ENCODE measurements at regions not wholly inside any gene's neighbourhood (a gene's known extent, or its start where the extent isn't known, plus 50 kb on each side); places are given as distances from the start of the nearest gene placed in this dataset.
"Not testable (repeated sequence)": the region's sequence is repeated elsewhere in the genome, so short reads cannot be mapped to it uniquely, and the experiment has no call there.

DNA sequence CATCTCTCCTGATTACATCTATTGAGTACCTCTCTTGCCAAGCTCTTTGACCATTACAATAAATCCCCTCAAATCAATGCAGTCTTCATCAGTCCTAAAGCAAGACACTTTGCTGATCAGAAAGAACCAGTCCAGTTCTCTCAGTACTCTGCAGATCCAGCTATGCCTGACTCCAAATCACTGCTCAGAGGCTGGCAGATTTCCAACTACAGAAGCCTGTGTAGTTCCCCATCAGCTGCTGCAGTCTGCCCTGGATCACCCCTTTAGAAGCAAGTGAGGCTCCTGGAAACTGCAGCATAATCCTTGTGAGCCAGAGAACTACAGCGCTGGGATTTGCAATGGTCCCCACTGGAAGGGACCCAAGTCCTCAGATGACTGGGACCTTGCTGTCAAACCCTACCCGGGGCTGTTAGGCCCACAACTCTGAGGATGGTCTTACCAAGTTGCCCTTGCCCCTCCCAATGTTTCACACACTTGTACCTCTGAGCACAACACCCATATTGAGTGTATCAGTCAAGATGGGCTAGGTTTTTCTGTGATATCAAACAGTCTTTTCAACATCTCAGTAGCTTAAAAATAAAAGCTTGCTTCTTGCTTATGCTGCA lies 81.9 kb upstream of the TOPAZ1 start:
- Mint-ChIP-seq H3K27me3 (peaks cover 16% of the 10 kb centered on the region), H3K27ac (no peak overlapping the region), H3K9me3 (no peaks in the 10 kb centered on the region), H3K4me1 (peaks cover 3% of the 10 kb centered on the region), H3K4me3 (no peak overlapping the region), H3K36me3 (peaks cover 1% of the 10 kb centered on the region)
- ATAC-seq (ENCODE audit: low read depth) (no peak), DNase-seq (ENCODE audit: low spot score in 2 of 2) (no peak)

DNA sequence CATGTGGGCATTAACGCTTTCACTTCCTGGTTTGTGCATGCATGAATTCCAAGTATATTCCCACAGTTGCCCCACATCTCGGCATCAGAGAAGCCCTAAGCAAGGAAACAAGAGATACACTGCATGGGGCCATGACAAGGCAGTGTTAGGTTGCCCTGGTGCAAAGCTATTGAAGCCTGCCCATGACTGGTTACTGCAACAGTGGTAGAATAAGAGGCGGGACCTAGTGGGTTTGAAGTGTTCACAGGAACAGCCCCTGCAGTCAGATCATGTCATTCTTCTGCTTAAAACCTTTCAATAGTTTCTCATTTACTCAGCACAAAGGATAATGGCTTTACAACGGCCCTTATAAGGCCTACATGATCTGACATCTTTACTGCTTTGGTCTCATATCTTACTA lies 80.9 kb upstream of the TOPAZ1 start:
- H3K27ac Mint-ChIP-seq: no peak overlapping the region
- no peak overlapping the region for H3K4me3 Mint-ChIP-seq
- H3K4me1 Mint-ChIP-seq: peaks cover 3% of the 10 kb centered on the region
- peaks cover 16% of the 10 kb centered on the region for H3K27me3 Mint-ChIP-seq
- H3K9me3 Mint-ChIP-seq: no peaks in the 10 kb centered on the region
- DNase-seq (ENCODE audit: low spot score in 2 of 2) (no peak), ATAC-seq (ENCODE audit: low read depth) (no peak)
- H3K36me3 Mint-ChIP-seq: peaks cover 1% of the 10 kb centered on the region

DNA sequence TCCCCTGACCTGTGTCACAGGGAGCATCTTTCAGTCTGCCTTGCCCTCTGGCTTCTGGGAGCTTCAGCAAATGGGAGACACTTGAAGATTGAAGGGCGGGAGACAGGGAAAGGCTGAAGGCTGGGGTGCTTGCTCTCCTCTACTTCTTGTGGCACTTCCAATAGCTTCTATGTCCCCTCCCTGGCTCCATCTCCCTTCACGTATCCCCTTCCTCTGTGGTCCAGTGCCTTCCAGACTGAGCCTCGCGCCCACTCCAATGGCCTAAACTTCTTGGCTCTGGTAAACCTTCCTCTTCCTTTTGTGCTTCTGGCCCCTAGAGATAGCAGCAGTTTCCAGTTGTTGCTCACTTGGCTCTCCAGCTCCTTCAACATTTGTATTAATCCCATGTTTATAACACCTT lies 69.8 kb upstream of the TOPAZ1 start:
- no peak for DNase-seq (ENCODE audit: low spot score in 2 of 2)
- no peak overlapping the region for H3K4me3 Mint-ChIP-seq
- no peaks in the 10 kb centered on the region for H3K4me1 Mint-ChIP-seq
- H3K9me3 Mint-ChIP-seq: peaks cover 1% of the 10 kb centered on the region
- no peak for ATAC-seq (ENCODE audit: low read depth)
- peaks cover 13% of the 10 kb centered on the region for H3K27me3 Mint-ChIP-seq
- no peaks in the 10 kb centered on the region for H3K36me3 Mint-ChIP-seq
- no peak overlapping the region for H3K27ac Mint-ChIP-seq

DNA sequence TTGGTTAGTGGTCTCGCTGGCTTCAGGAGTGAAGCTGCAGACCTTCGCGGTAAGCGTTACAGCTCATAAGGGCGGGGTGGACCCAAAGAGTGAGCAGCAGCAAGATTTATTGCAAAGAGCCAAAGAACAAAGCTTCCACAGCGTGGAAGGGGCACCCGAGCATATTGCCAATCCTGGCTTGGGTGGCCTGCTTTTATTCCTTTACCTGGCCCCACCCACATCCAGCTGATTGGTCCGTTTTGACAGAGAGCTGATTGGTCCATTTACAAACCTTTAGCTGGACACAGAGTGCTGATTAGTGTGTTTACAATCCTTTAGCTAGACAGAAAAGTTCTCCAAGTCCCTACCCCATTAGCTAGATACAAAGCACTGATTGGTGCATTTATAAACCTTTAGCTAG lies 69.0 kb upstream of the TOPAZ1 start:
- peaks cover 12% of the 10 kb centered on the region for H3K27me3 Mint-ChIP-seq
- H3K36me3 Mint-ChIP-seq; H3K27ac Mint-ChIP-seq; H3K4me1 Mint-ChIP-seq; H3K9me3 Mint-ChIP-seq; DNase-seq (ENCODE audit: low spot score in 2 of 2); H3K4me3 Mint-ChIP-seq; ATAC-seq (ENCODE audit: low read depth): not testable (repeated sequence)

DNA sequence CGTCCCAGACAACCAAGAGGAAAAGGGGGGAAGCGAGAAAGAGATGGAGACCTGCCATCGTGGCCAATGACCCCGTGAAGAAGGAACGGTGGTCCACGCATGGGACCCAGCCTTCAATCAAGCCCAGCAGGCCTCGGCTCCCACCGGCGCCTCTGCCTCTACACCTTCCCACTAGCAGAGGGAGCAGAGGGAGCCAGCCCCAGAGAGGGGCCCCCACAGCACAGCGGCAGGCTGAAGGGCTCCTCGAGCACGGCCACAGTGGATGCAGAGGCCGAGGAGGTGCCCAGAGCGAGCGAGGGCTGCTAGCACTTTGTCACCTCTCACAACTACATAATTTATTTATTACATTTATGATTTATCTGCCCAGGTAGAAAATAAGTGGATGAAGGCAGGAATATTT lies 68.4 kb upstream of the TOPAZ1 start:
- DNase-seq (ENCODE audit: low spot score in 2 of 2) (no peak), ATAC-seq (ENCODE audit: low read depth) (no peak)
- no peak overlapping the region for H3K27ac Mint-ChIP-seq

DNA sequence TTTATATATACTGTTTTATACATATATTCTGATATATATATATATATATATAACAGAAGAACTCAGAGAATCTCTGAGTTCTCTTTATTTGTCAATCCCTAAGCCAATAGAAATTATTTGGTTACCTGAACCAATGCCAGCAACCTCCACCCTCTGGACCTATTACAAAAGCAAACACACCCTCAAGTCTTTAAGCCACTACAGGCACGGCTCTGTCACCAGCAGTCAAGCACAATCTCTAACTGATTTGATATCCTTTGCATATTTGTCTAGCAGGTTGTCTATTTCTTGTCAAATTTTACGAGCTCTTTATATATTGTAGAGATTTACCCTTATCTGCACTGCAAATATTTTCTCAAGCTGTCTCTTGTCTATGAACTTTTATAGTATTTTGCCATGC lies 66.6 kb upstream of the TOPAZ1 start:
- peaks cover 12% of the 10 kb centered on the region for H3K27me3 Mint-ChIP-seq

More for the DNA sequence above, 68.4 kb upstream of the TOPAZ1 start:
- no peak overlapping the region for H3K4me3 Mint-ChIP-seq
- peaks cover 12% of the 10 kb centered on the region for H3K27me3 Mint-ChIP-seq
- no peaks in the 10 kb centered on the region for H3K4me1 Mint-ChIP-seq
- H3K9me3 Mint-ChIP-seq: peaks cover 1% of the 10 kb centered on the region
- H3K36me3 Mint-ChIP-seq: no peaks in the 10 kb centered on the region

GRCh38 chr3:44179246-44179645 lies 62.4 kb upstream of the TOPAZ1 start:
- H3K4me3 Mint-ChIP-seq: no peak overlapping the region
- DNase-seq (ENCODE audit: low spot score in 2 of 2) (no peak), ATAC-seq (ENCODE audit: low read depth) (no peak)
- peaks cover 14% of the 10 kb centered on the region for H3K27me3 Mint-ChIP-seq
- no peaks in the 10 kb centered on the region for H3K36me3 Mint-ChIP-seq
- H3K4me1 Mint-ChIP-seq: no peaks in the 10 kb centered on the region
- H3K27ac Mint-ChIP-seq: no peak overlapping the region
- H3K9me3 Mint-ChIP-seq: no peaks in the 10 kb centered on the region

More for the DNA sequence above, 66.6 kb upstream of the TOPAZ1 start:
- Mint-ChIP-seq H3K4me3 (no peak overlapping the region), H3K4me1 (no peaks in the 10 kb centered on the region), H3K9me3 (peaks cover 1% of the 10 kb centered on the region), H3K36me3 (no peaks in the 10 kb centered on the region), H3K27ac (no peak overlapping the region)
- ATAC-seq (ENCODE audit: low read depth) (no peak), DNase-seq (ENCODE audit: low spot score in 2 of 2) (no peak)

DNA sequence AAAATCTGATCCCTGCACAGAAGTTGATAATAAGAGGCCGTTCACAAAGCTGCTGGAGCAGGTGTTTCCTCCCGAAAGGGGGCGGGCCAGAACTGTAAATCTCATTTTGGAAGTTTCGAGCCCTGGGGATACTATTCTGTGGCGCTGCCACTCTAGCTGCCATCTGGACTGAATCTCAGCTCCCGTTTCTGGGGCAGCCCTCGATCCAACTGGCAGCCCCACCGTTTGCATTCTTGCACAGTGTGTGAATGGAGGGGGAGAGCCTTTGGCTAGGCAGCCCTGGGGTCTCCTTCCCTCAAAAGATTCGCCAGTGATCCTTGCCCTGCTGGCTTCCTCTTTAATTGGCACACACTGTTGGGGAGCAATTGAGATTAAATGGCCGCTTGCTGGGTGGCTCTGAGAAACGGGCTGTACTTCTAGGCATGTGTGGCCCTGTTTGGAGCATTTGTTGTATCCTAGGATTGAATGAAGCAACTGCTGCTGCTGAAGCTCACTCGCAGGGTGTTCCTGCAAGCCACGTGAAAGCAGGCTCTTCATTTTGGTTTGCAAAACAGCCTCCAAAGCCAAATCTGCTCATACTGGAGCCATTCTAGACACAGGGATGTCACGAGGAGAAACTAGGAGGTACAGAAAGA lies 57.2 kb upstream of the TOPAZ1 start:
- ATAC-seq (ENCODE audit: low read depth) (no peak), DNase-seq (ENCODE audit: low spot score in 2 of 2) (no peak)
- Mint-ChIP-seq H3K4me1 (peaks cover 3% of the 10 kb centered on the region), H3K9me3 (no peaks in the 10 kb centered on the region), H3K36me3 (no peaks in the 10 kb centered on the region), H3K27ac (no peak overlapping the region), H3K4me3 (no peak overlapping the region), H3K27me3 (peaks cover 13% of the 10 kb centered on the region)

GRCh38 chr3:44185396-44185915 lies 56.2 kb upstream of the TOPAZ1 start:
- H3K36me3 Mint-ChIP-seq: no peaks in the 10 kb centered on the region
- no peak overlapping the region for H3K4me3 Mint-ChIP-seq
- DNase-seq (ENCODE audit: low spot score in 2 of 2): no peak
- no peaks in the 10 kb centered on the region for H3K9me3 Mint-ChIP-seq
- ATAC-seq (ENCODE audit: low read depth): no peak
- peaks cover 13% of the 10 kb centered on the region for H3K27me3 Mint-ChIP-seq
- H3K27ac Mint-ChIP-seq: no peak overlapping the region
- peaks cover 3% of the 10 kb centered on the region for H3K4me1 Mint-ChIP-seq

- DNase-seq (ENCODE audit: low spot score in 2 of 2): no peak
- H3K27me3 Mint-ChIP-seq: peaks cover 13% of the 10 kb centered on the region
- H3K27ac Mint-ChIP-seq: no peak overlapping the region
- H3K4me1 Mint-ChIP-seq: peaks cover 3% of the 10 kb centered on the region
- no peak for ATAC-seq (ENCODE audit: low read depth)
- H3K4me3 Mint-ChIP-seq: no peak overlapping the region
- no peaks in the 10 kb centered on the region for H3K9me3 Mint-ChIP-seq
- H3K36me3 Mint-ChIP-seq: no peaks in the 10 kb centered on the region
Observed at GRCh38 chr3:44186111-44186672, 55.5 kb upstream of the TOPAZ1 start.

DNA sequence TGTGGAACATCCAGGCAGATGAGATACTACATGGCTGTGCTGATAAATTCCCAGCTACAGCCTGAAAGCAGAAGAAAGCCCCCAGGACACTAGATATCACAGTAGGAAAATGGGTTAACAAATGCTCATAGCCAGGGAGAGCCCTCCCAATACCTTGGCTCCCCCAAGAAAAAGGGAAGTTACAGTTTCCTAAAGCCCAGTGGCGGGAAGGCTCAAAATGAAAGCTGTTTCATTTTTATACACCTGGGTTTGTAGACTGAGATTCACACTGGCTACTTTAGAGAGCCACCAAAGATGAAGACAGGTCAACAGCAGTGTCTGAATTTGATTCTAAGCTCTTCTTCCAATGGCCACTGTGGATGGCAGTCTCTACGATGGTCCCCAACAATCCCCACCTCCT lies 55.0 kb upstream of the TOPAZ1 start:
- peaks cover 3% of the 10 kb centered on the region for H3K4me1 Mint-ChIP-seq
- no peak overlapping the region for H3K4me3 Mint-ChIP-seq
- H3K36me3 Mint-ChIP-seq: no peaks in the 10 kb centered on the region
- H3K27ac Mint-ChIP-seq: no peak overlapping the region
- no peak for ATAC-seq (ENCODE audit: low read depth)
- no peak for DNase-seq (ENCODE audit: low spot score in 2 of 2)
- peaks cover 12% of the 10 kb centered on the region for H3K27me3 Mint-ChIP-seq
- H3K9me3 Mint-ChIP-seq: no peaks in the 10 kb centered on the region

All from memory B cell (primary cell).